SK-N-SH (cell line): ENCODE measurements at regions not wholly inside any gene's neighbourhood (a gene's known extent, or its start where the extent isn't known, plus 50 kb on each side); places are given as distances from the start of the nearest gene placed in this dataset.

Experiments
- CTCF ChIA-PET: fragments of 300-600, 350-600 bp; formaldehyde crosslinking; extraction: SDS; loops from one replicate; lab custom pipeline; 2021; lab: Yijun Ruan, JAX
- POLR2A ChIA-PET: fragments of 350-600 bp; sonication (Branson Sonifier 250); formaldehyde crosslinking; extraction: SDS; loops from one replicate; lab custom pipeline; 2020; ENCODE audit warnings: antibody characterized with exemption, inconsistent platforms; lab: Yijun Ruan, JAX
- DNase-seq: peaks from one replicate; pipeline ENCODE4 v3.0.0; 2012
- H2AFZ ChIP-seq: fragments of 200-600 bp; sonication (generic); 2 replicates; pipeline ENCODE4 v1.8.1; 2016; ENCODE audit warnings: antibody characterized with exemption, mild to moderate bottlenecking, low read depth
- H3F3A ChIP-seq: fragments of 200-600 bp; sonication (generic); replicated peaks from 2 replicates; pipeline ENCODE3; 2016; ENCODE audit warnings: antibody characterized with exemption, mild to moderate bottlenecking; ENCODE audit not compliant: insufficient read depth
- H3K27ac ChIP-seq, 2 experiments: fragments of 200-500 bp in 1 of 2; fragments of 200-600 bp in 1 of 2; sonication (Bioruptor generic) in 1 of 2; sonication (generic), shearing (Covaris generic) in 1 of 2; 2 replicates each; pipeline versions ENCODE4 v1.5.1 to v1.6.1; 2014 to 2016; ENCODE audit warnings: low read depth in 2 of 2, inconsistent platforms in 1 of 2, low read length in 1 of 2, mild to moderate bottlenecking in 1 of 2, mixed read lengths in 1 of 2
- H3K27me3 ChIP-seq: fragments of 200-600 bp; sonication (generic), shearing (Covaris generic); 2 replicates; pipeline ENCODE4 v1.6.1; 2016; ENCODE audit warnings: mixed run types; ENCODE audit not compliant: insufficient read depth
- H3K36me3 ChIP-seq, 2 experiments: fragments of 200-500 bp in 1 of 2; fragments of 200-600 bp in 1 of 2; sonication (Bioruptor generic) in 1 of 2; sonication (generic) in 1 of 2; replicated peaks in 1 of 2; 2 replicates each; pipeline versions ENCODE3 to v1.5.1; 2014 to 2016; ENCODE audit warnings: low read length in 1 of 2, mild to moderate bottlenecking in 1 of 2; ENCODE audit not compliant: insufficient read depth in 2 of 2, control insufficient read depth in 1 of 2
- H3K4me1 ChIP-seq, 2 experiments: fragments of 200-500 bp in 1 of 2; fragments of 200-600 bp in 1 of 2; sonication (Bioruptor generic) in 1 of 2; sonication (generic), shearing (Covaris generic) in 1 of 2; 2 replicates each; pipeline versions ENCODE4 v1.5.1 to v1.6.1; 2014 to 2016; ENCODE audit warnings: low read depth in 1 of 2, low read length in 1 of 2, mixed run types in 1 of 2; ENCODE audit not compliant: insufficient read depth in 2 of 2, control insufficient read depth in 1 of 2
- H3K4me2 ChIP-seq: fragments of 200-600 bp; sonication (generic), shearing (Covaris generic); 2 replicates; pipeline ENCODE4 v1.6.1; 2017; ENCODE audit warnings: mixed run types
- H3K4me3 ChIP-seq, 2 experiments: fragments of 200-500 bp in 1 of 2; fragments of 200-600 bp in 1 of 2; sonication (Bioruptor generic) in 1 of 2; sonication (generic), shearing (Covaris generic) in 1 of 2; 2 replicates each; pipeline versions ENCODE4 v1.5.1 to v1.8.1; 2014 to 2016; ENCODE audit warnings: low read depth in 2 of 2, inconsistent platforms in 1 of 2, low read length in 1 of 2, mild to moderate bottlenecking in 1 of 2, mixed read lengths in 1 of 2, moderate library complexity in 1 of 2
- H3K79me2 ChIP-seq: fragments of 200-600 bp; sonication (generic); 2 replicates; pipeline ENCODE4 v1.8.1; 2017; ENCODE audit warnings: mild to moderate bottlenecking; ENCODE audit not compliant: insufficient read depth
- H3K9ac ChIP-seq: fragments of 200-600 bp; sonication (generic); 2 replicates; pipeline ENCODE4 v1.6.1; 2017; ENCODE audit warnings: mixed run types
- H3K9me2 ChIP-seq: fragments of 200-600 bp; sonication (generic); 2 replicates; pipeline ENCODE4 v1.6.1; 2017; ENCODE audit warnings: mixed run types
- H3K9me3 ChIP-seq: fragments of 200-600 bp; sonication (generic); 2 replicates; pipeline ENCODE4 v1.6.1; 2017; ENCODE audit warnings: mixed run types, mild to moderate bottlenecking, moderate library complexity
- H4K20me1 ChIP-seq: fragments of 200-600 bp; sonication (generic); 2 replicates; pipeline ENCODE4 v1.6.1; 2017; ENCODE audit warnings: mild to moderate bottlenecking, mixed run types; ENCODE audit not compliant: insufficient read depth
- CTCF ChIP-seq: fragments of 200-600 bp; sonication (generic); IDR thresholded peaks from 2 replicates; pipeline ENCODE4 v1.6.1; 2017; ENCODE audit warnings: antibody characterized with exemption, mild to moderate bottlenecking, moderate library complexity
- ELF1 ChIP-seq: IDR thresholded peaks from 2 replicates; pipeline ENCODE4 v1.4.0; 2012
- EP300 ChIP-seq, 2 experiments: IDR thresholded peaks; 2 replicates each; pipeline versions ENCODE4 v1.4.0 to v1.6.1; 2012; ENCODE audit warnings: borderline replicate concordance in 1 of 2, low read depth in 1 of 2, low read length in 1 of 2
- FOXM1 ChIP-seq: IDR thresholded peaks from 2 replicates; pipeline ENCODE4 v1.4.0; 2012; ENCODE audit warnings: low read depth, mild to moderate bottlenecking
- GATA2 ChIP-seq: sonication (generic); formaldehyde crosslinking; IDR thresholded peaks from 2 replicates; pipeline ENCODE4 v1.5.0; 2020; ENCODE audit warnings: mild to moderate bottlenecking, missing genetic modification reagents
- JUND ChIP-seq: IDR thresholded peaks from 2 replicates; pipeline ENCODE4 v1.4.0; 2012
- MEF2A ChIP-seq: IDR thresholded peaks from 2 replicates; pipeline ENCODE4 v1.4.0; 2012; ENCODE audit warnings: low read depth, borderline replicate concordance
- MXI1 ChIP-seq: IDR thresholded peaks from 2 replicates; pipeline ENCODE4 v1.6.1; 2012; ENCODE audit warnings: mild to moderate bottlenecking, low read depth, low read length, improper control_type of control experiment
- NFIC ChIP-seq: IDR thresholded peaks from 2 replicates; pipeline ENCODE4 v1.4.0; 2012; ENCODE audit warnings: borderline replicate concordance
- NRF1 ChIP-seq: IDR thresholded peaks from 2 replicates; pipeline ENCODE4 v1.6.1; 2012; ENCODE audit warnings: low read depth, mild to moderate bottlenecking, low read length
- RCOR1 ChIP-seq: fragments of 150-350 bp; IDR thresholded peaks from 2 replicates; pipeline ENCODE4 v1.6.1; 2017; ENCODE audit warnings: antibody characterized with exemption, low read length
- REST ChIP-seq: IDR thresholded peaks from 2 replicates; pipeline ENCODE4 v1.6.1; 2012; ENCODE audit warnings: mild to moderate bottlenecking, low read depth, low read length, moderate library complexity
- RXRA ChIP-seq: IDR thresholded peaks from 2 replicates; pipeline ENCODE4 v1.4.0; 2012; ENCODE audit warnings: low read depth, mild to moderate bottlenecking, borderline replicate concordance
- SIN3A ChIP-seq: IDR thresholded peaks from 2 replicates; pipeline ENCODE4 v1.6.1; 2012; ENCODE audit warnings: low read depth, mild to moderate bottlenecking, low read length, moderate library complexity, borderline replicate concordance
- TCF12 ChIP-seq: IDR thresholded peaks from 2 replicates; pipeline ENCODE4 v1.4.0; 2012
- USF2 ChIP-seq: fragments of 150-350 bp; IDR thresholded peaks from 2 replicates; pipeline ENCODE4 v1.6.1; 2017; ENCODE audit warnings: antibody characterized with exemption, low read length, low read depth, borderline replicate concordance
- YY1 ChIP-seq: IDR thresholded peaks from 2 replicates; pipeline ENCODE4 v1.4.0; 2012; ENCODE audit warnings: low read depth, mild to moderate bottlenecking
- ZBTB33 ChIP-seq: IDR thresholded peaks from 2 replicates; pipeline ENCODE4 v1.4.0; 2012; ENCODE audit warnings: low read depth, borderline replicate concordance
- WGBS: methylation state at CpG from one replicate; pipeline ENCODE4 v1.1.6; 2017; ENCODE audit warnings: low lambda C conversion rate; 5-methylcytosine and 5-hydroxymethylcytosine counted together

GRCh38 chr6:126812651-126813050, 305.8 kb upstream of the RSPO3 start:
- no peaks in the 10 kb centered on the region for H3K79me2 ChIP-seq
- no peak overlapping the region for H3K4me3 ChIP-seq
- H3F3A ChIP-seq = no peaks in the 10 kb centered on the region
- H2AFZ ChIP-seq = no peak overlapping the region
- TF ChIP-seq MXI1 (no peak), FOXM1 (no peak), EP300 (IDR thresholded peaks at IDR 0.05; ENCODE audit: borderline replicate concordance in 1 of 2, low read depth in 1 of 2, low read length in 1 of 2) (no peak), MEF2A (no peak), GATA2 (CRISPR knock-in tag) (no peak), ELF1 (no peak), SIN3A (no peak), REST (no peak), USF2 (no peak), CTCF (no peak), ZBTB33 (no peak), TCF12 (no peak), NRF1 (no peak), RXRA (no peak), JUND (no peak), RCOR1 (no peak), NFIC (no peak), YY1 (no peak)
- no peak overlapping the region for H3K9ac ChIP-seq
- ChIA-PET CTCF (interaction anchor here (5.0 kb wide), 1 partner anchor 9 kb away, joined by 33 read pairs; no protein-coding TSS in a partner anchor), POLR2A (no interaction called here)
- H3K27ac ChIP-seq = no peak overlapping the region
- H4K20me1 ChIP-seq = no peaks in the 10 kb centered on the region
- H3K4me2 ChIP-seq = no peak overlapping the region
- no peaks in the 10 kb centered on the region for H3K9me2 ChIP-seq
- H3K9me3 ChIP-seq = no peaks in the 10 kb centered on the region
- 5% methylated on average over 1 of the region's 1 CpG for WGBS
- no peaks in the 10 kb centered on the region for H3K4me1 ChIP-seq
- no peak for DNase-seq
- peaks cover 2% of the 10 kb centered on the region for H3K27me3 ChIP-seq
- H3K36me3 ChIP-seq = no peaks in the 10 kb centered on the region
